ENCODE measurements at regions not wholly inside any gene's neighbourhood (a gene's known extent, or its start where the extent isn't known, plus 50 kb on each side); places are given as distances from the start of the nearest gene placed in this dataset.
"Not testable (repeated sequence)": the region's sequence is repeated elsewhere in the genome, so short reads cannot be mapped to it uniquely, and the experiment has no call there.

GRCh38 chr7:46755120-46756034 is 826.5 kb downstream of the TNS3 start:
- Histone ChIP-seq H3K4me2 (no peak overlapping the region), H3K27me3 (no peaks in the 10 kb centered on the region), H3K4me3 (no peak overlapping the region), H3K36me3 (no peaks in the 10 kb centered on the region), H3K27ac (no peak overlapping the region), H4K20me1 (no peaks in the 10 kb centered on the region), H3K4me1 (0 out of 2 replicates have a peak, but pooled peaks cover 4% of the 10 kb centered on the region), H3K9me3 (no peaks in the 10 kb centered on the region), H3K9ac (no peak overlapping the region)
- no peak for TF ChIP-seq Cebpa-rat (IDR thresholded peaks at IDR 0.05)

- H3K4me1 ChIP-seq: 0 out of 2 replicates have a peak, but pooled peaks cover 4% of the 10 kb centered on the region
- H3K4me3 ChIP-seq: no peak overlapping the region
- no peak for TF ChIP-seq Cebpa-rat (IDR thresholded peaks at IDR 0.05)
- no peaks in the 10 kb centered on the region for H3K9me3 ChIP-seq
- no peaks in the 10 kb centered on the region for H3K36me3 ChIP-seq
- no peak overlapping the region for H3K27ac ChIP-seq
- no peak overlapping the region for H3K9ac ChIP-seq
- no peak overlapping the region for H3K4me2 ChIP-seq
- H3K27me3 ChIP-seq: no peaks in the 10 kb centered on the region
- no peaks in the 10 kb centered on the region for H4K20me1 ChIP-seq
Observed at GRCh38 chr7:46754140-46754720, 827.7 kb downstream of the TNS3 start.

- H3K9ac ChIP-seq: no peak overlapping the region
- no peaks in the 10 kb centered on the region for H3K27me3 ChIP-seq
- no peak overlapping the region for H3K27ac ChIP-seq
- no peak overlapping the region for H3K4me2 ChIP-seq
- 0 out of 2 replicates have a peak, but pooled peaks cover 4% of the 10 kb centered on the region for H3K4me1 ChIP-seq
- H3K4me3 ChIP-seq: no peak overlapping the region
- no peak for TF ChIP-seq Cebpa-rat (IDR thresholded peaks at IDR 0.05)
- H3K9me3 ChIP-seq: no peaks in the 10 kb centered on the region
- no peaks in the 10 kb centered on the region for H4K20me1 ChIP-seq
- H3K36me3 ChIP-seq: no peaks in the 10 kb centered on the region
Observed at GRCh38 chr7:46753662-46754061, 828.2 kb downstream of the TNS3 start.

GRCh38 chr7:46752881-46753366 is 829.0 kb downstream of the TNS3 start:
- H3K27me3 ChIP-seq: no peaks in the 10 kb centered on the region
- no peak for TF ChIP-seq Cebpa-rat (IDR thresholded peaks at IDR 0.05)
- no peak overlapping the region for H3K4me3 ChIP-seq
- no peak overlapping the region for H3K4me2 ChIP-seq
- no peaks in the 10 kb centered on the region for H3K9me3 ChIP-seq
- H3K27ac ChIP-seq: no peak overlapping the region
- no peaks in the 10 kb centered on the region for H4K20me1 ChIP-seq
- 0 out of 2 replicates have a peak, but pooled peaks cover 4% of the 10 kb centered on the region for H3K4me1 ChIP-seq
- no peaks in the 10 kb centered on the region for H3K36me3 ChIP-seq
- H3K9ac ChIP-seq: no peak overlapping the region

- not testable (repeated sequence) for H3K27ac ChIP-seq, H3K4me3 ChIP-seq, H4K20me1 ChIP-seq, H3K36me3 ChIP-seq, H3K9ac ChIP-seq, H3K4me1 ChIP-seq, H3K4me2 ChIP-seq, H3K27me3 ChIP-seq, H3K9me3 ChIP-seq
Observed at GRCh38 chr7:46751927-46752723, 829.8 kb downstream of the TNS3 start.

- peaks cover 13% of the 10 kb centered on the region for H3K4me1 ChIP-seq
- TF ChIP-seq Cebpa-rat (IDR thresholded peaks at IDR 0.05): no peak
- H3K4me3 ChIP-seq: no peak overlapping the region
- no peak overlapping the region for H3K27ac ChIP-seq
- H4K20me1 ChIP-seq: no peaks in the 10 kb centered on the region
- no peak overlapping the region for H3K9ac ChIP-seq
- H3K4me2 ChIP-seq: no peak overlapping the region
- no peaks in the 10 kb centered on the region for H3K9me3 ChIP-seq
- H3K36me3 ChIP-seq: no peaks in the 10 kb centered on the region
- H3K27me3 ChIP-seq: no peaks in the 10 kb centered on the region
Observed at GRCh38 chr7:46751471-46751870, 830.4 kb upstream of the IGFBP3 start.

- Histone ChIP-seq H3K4me1 (peaks cover 13% of the 10 kb centered on the region), H3K36me3 (no peaks in the 10 kb centered on the region), H3K4me3 (no peak overlapping the region), H3K9ac (no peak overlapping the region), H3K4me2 (no peak overlapping the region), H3K9me3 (no peaks in the 10 kb centered on the region), H3K27me3 (no peaks in the 10 kb centered on the region), H4K20me1 (no peaks in the 10 kb centered on the region), H3K27ac (no peak overlapping the region)
- no peak for TF ChIP-seq Cebpa-rat (IDR thresholded peaks at IDR 0.05)
Observed at GRCh38 chr7:46750321-46750865, 829.3 kb upstream of the IGFBP3 start.

GRCh38 chr7:46747869-46748576 is 827.0 kb upstream of the IGFBP3 start:
- H3K4me3 ChIP-seq: no peak overlapping the region
- H3K9me3 ChIP-seq: no peaks in the 10 kb centered on the region
- no peaks in the 10 kb centered on the region for H3K36me3 ChIP-seq
- H3K4me2 ChIP-seq: no peak overlapping the region
- H3K9ac ChIP-seq: no peak overlapping the region
- TF ChIP-seq Cebpa-rat (IDR thresholded peaks at IDR 0.05): no peak
- H3K4me1 ChIP-seq: peaks cover 13% of the 10 kb centered on the region
- no peaks in the 10 kb centered on the region for H4K20me1 ChIP-seq
- H3K27ac ChIP-seq: no peak overlapping the region
- no peaks in the 10 kb centered on the region for H3K27me3 ChIP-seq
